Upper lobe of left lung (tissue), 6 donors: ENCODE measurements at regions not wholly inside any gene's neighbourhood (a gene's known extent, or its start where the extent isn't known, plus 50 kb on each side); places are given as distances from the start of the nearest gene placed in this dataset.

ENCODE experiments used
- ATAC-seq, 2 donors: fragments of 200-7000 bp; cut with Tn5 transposase; one replicate each; pipeline ENCODE4 v1.9.1; 2022; ENCODE audit warnings: mild to moderate bottlenecking in 2 of 2, moderate library complexity in 2 of 2; ENCODE audit not compliant: low FRiP score in 2 of 2
- DNase-seq, 2 donors: peaks; one replicate each; pipeline ENCODE4 v3.0.0-alpha.2; 2019 to 2020
- H3K27ac ChIP-seq, 4 donors: fragments of 200-600 bp; sonication (generic); one replicate each; pipeline ENCODE4 v1.5.1; 2016 to 2019
- H3K27me3 ChIP-seq, 4 donors: fragments of 200-600 bp; sonication (generic); one replicate each; pipeline ENCODE4 v1.5.1; 2017 to 2019
- H3K36me3 ChIP-seq, 4 donors: fragments of 200-600 bp; sonication (generic); one replicate each; pipeline ENCODE4 v1.5.1; 2016 to 2019
- H3K4me1 ChIP-seq, 4 donors: fragments of 200-600 bp; sonication (generic); one replicate each; pipeline ENCODE4 v1.5.1; 2018 to 2019
- H3K4me3 ChIP-seq, 4 donors: fragments of 200-600 bp; sonication (generic); one replicate each; pipeline ENCODE4 v1.5.1; 2017 to 2019; ENCODE audit warnings: mild to moderate bottlenecking in 2 of 4, moderate library complexity in 1 of 4
- H3K9me3 ChIP-seq, 4 donors: fragments of 200-600 bp; sonication (generic); one replicate each; pipeline ENCODE4 v1.5.1; 2018 to 2019
- CTCF ChIP-seq, 6 experiments: fragments of 450-650 bp in 4 of 6; fragments of 200-600 bp in 2 of 6; sonication (generic) in 2 of 6; IDR thresholded peaks; one replicate each; pipeline ENCODE4 v1.5.1; 2016 to 2019; ENCODE audit warnings: antibody characterized with exemption in 6 of 6
- EP300 ChIP-seq, 4 donors: sonication (generic); formaldehyde crosslinking; IDR thresholded peaks; one replicate each; pipeline ENCODE4 v1.5.1; 2017; ENCODE audit warnings: antibody characterized with exemption in 4 of 4, control low read depth in 2 of 4
- POLR2A ChIP-seq, 4 donors: fragments of 450-650 bp; IDR thresholded peaks; one replicate each; pipeline ENCODE4 v1.5.1; 2016 to 2017; ENCODE audit warnings: antibody characterized with exemption in 4 of 4, mild to moderate bottlenecking in 2 of 4
- POLR2AphosphoS5 ChIP-seq, 2 donors: sonication (generic); formaldehyde crosslinking; IDR thresholded peaks; one replicate each; pipeline ENCODE4 v1.5.1; 2017; ENCODE audit warnings: antibody characterized with exemption in 2 of 2
- WGBS, 2 donors: methylation state at CpG; one replicate each; pipeline ENCODE4 v1.1.5; 2017 to 2018; 5-methylcytosine and 5-hydroxymethylcytosine counted together
- donor health status: DM: no; HTN: no; CAD: no; lungs with moderate emphysema.
- donor health status: DM: no; HTN: yes; CAD: no; lungs with severe emphysema.

GRCh38 chr14:46487582-46488350 lies 163.8 kb downstream of the RPL10L start:
- TF ChIP-seq POLR2A (IDR thresholded peaks at IDR 0.05) (no peak), EP300 (IDR thresholded peaks at IDR 0.05) (no peak), POLR2AphosphoS5 (IDR thresholded peaks at IDR 0.05) (no peak)
- H3K27ac ChIP-seq: no peak overlapping the region
- no peak for ATAC-seq
- no peaks in the 10 kb centered on the region for H3K36me3 ChIP-seq
- no peak overlapping the region for H3K4me3 ChIP-seq
- no peaks in the 10 kb centered on the region for H3K27me3 ChIP-seq
- no peaks in the 10 kb centered on the region for H3K9me3 ChIP-seq
- 79 to 87% methylated on average over 8 to 10 of the region's 10 CpGs for WGBS, 2 donors
- no peak for DNase-seq
- H3K4me1 ChIP-seq: no peaks in the 10 kb centered on the region

GRCh38 chr14:46482200-46482599 lies 169.4 kb downstream of the RPL10L start:
- no peaks in the 10 kb centered on the region for H3K36me3 ChIP-seq
- no peaks in the 10 kb centered on the region for H3K9me3 ChIP-seq
- no peak for ATAC-seq
- no peaks in the 10 kb centered on the region for H3K27me3 ChIP-seq
- no peak for TF ChIP-seq POLR2AphosphoS5 (IDR thresholded peaks at IDR 0.05)
- TF ChIP-seq EP300 (IDR thresholded peaks at IDR 0.05): no peak
- TF ChIP-seq CTCF (IDR thresholded peaks at IDR 0.05): no peak
- TF ChIP-seq POLR2A (IDR thresholded peaks at IDR 0.05): no peak
- no peaks in the 10 kb centered on the region for H3K4me1 ChIP-seq
- H3K27ac ChIP-seq: no peak overlapping the region
- DNase-seq: no peak
- H3K4me3 ChIP-seq: no peak overlapping the region

GRCh38 chr14:46480817-46481216 lies 170.8 kb downstream of the RPL10L start:
- H3K4me3 ChIP-seq: no peak overlapping the region
- no peak for TF ChIP-seq POLR2AphosphoS5 (IDR thresholded peaks at IDR 0.05)
- no peak for TF ChIP-seq POLR2A (IDR thresholded peaks at IDR 0.05)
- TF ChIP-seq EP300 (IDR thresholded peaks at IDR 0.05): no peak
- TF ChIP-seq CTCF (IDR thresholded peaks at IDR 0.05): no peak
- 24 to 42% methylated on average over 3 of the region's 3 CpGs for whole genome bisulfite sequencing, 2 donors
- no peak overlapping the region for H3K27ac ChIP-seq
- no peaks in the 10 kb centered on the region for H3K4me1 ChIP-seq
- H3K9me3 ChIP-seq: no peaks in the 10 kb centered on the region
- ATAC-seq (no peak), DNase-seq (no peak)
- H3K27me3 ChIP-seq: no peaks in the 10 kb centered on the region
- H3K36me3 ChIP-seq: no peaks in the 10 kb centered on the region

- Histone ChIP-seq H3K36me3 (no peaks in the 10 kb centered on the region), H3K9me3 (no peaks in the 10 kb centered on the region), H3K4me1 (no peaks in the 10 kb centered on the region), H3K27ac (no peak overlapping the region), H3K4me3 (no peak overlapping the region), H3K27me3 (no peaks in the 10 kb centered on the region)
- no peak for TF ChIP-seq EP300 (IDR thresholded peaks at IDR 0.05)
- TF ChIP-seq POLR2A (IDR thresholded peaks at IDR 0.05): no peak
- DNase-seq (no peak), ATAC-seq (no peak)
- WGBS, 2 donors: 82 to 84% methylated on average over 2 of the region's 2 CpGs
Observed at GRCh38 chr14:46472261-46472660, 179.3 kb downstream of the RPL10L start.

- Histone ChIP-seq H3K4me1 (no peaks in the 10 kb centered on the region), H3K36me3 (no peaks in the 10 kb centered on the region), H3K27ac (no peak overlapping the region), H3K9me3 (no peaks in the 10 kb centered on the region), H3K4me3 (no peak overlapping the region), H3K27me3 (no peaks in the 10 kb centered on the region)
- DNase-seq: no peak
- no peak for TF ChIP-seq EP300 (IDR thresholded peaks at IDR 0.05)
- no peak for TF ChIP-seq CTCF (IDR thresholded peaks at IDR 0.05)
- TF ChIP-seq POLR2A (IDR thresholded peaks at IDR 0.05): no peak
- TF ChIP-seq POLR2AphosphoS5 (IDR thresholded peaks at IDR 0.05): no peak
- 39 to 55% methylated on average over 1 of the region's 1 CpG for WGBS, 2 donors
- no peak for ATAC-seq
Observed at GRCh38 chr14:46464341-46464740, 187.2 kb downstream of the RPL10L start.

- DNase-seq (no peak), ATAC-seq (no peak)
- H3K27me3 ChIP-seq: no peaks in the 10 kb centered on the region
- H3K4me3 ChIP-seq: no peak overlapping the region
- no peaks in the 10 kb centered on the region for H3K36me3 ChIP-seq
- H3K27ac ChIP-seq: no peak overlapping the region
- TF ChIP-seq POLR2AphosphoS5 (IDR thresholded peaks at IDR 0.05) (no peak), EP300 (IDR thresholded peaks at IDR 0.05) (no peak), CTCF (IDR thresholded peaks at IDR 0.05) (no peak), POLR2A (IDR thresholded peaks at IDR 0.05) (no peak)
- no peaks in the 10 kb centered on the region for H3K4me1 ChIP-seq
- 86 to 87% methylated on average over 3 of the region's 3 CpGs for WGBS, 2 donors
- no peaks in the 10 kb centered on the region for H3K9me3 ChIP-seq
Observed at GRCh38 chr14:46451800-46452199, 199.8 kb downstream of the RPL10L start.
